Transverse colon (tissue), 4 donors: ENCODE measurements at regions not wholly inside any gene's neighbourhood (a gene's known extent, or its start where the extent isn't known, plus 50 kb on each side); places are given as distances from the start of the nearest gene placed in this dataset.

Source experiments
- EP300 ChIP-seq: sonication (generic); formaldehyde crosslinking; IDR thresholded peaks from one replicate; pipeline ENCODE4 v1.6.1; 2017; ENCODE audit warnings: antibody characterized with exemption, low read depth
- POLR2A ChIP-seq: fragments of 450-650 bp; IDR thresholded peaks from one replicate; pipeline ENCODE4 v1.6.1; 2016; ENCODE audit warnings: antibody characterized with exemption, mild to moderate bottlenecking, moderate library complexity
- POLR2AphosphoS5 ChIP-seq, 3 donors: sonication (generic); formaldehyde crosslinking; IDR thresholded peaks; one replicate each; pipeline ENCODE4 v1.6.1; 2016; ENCODE audit warnings: antibody characterized with exemption in 3 of 3
- TF ChIP-seq, protein P1 (sequence below), 5 experiments: fragments of 200-600 bp in 3 of 5; fragments of 450-650 bp in 2 of 5; sonication (generic) in 3 of 5; IDR thresholded peaks; 1 replicate in 2 of 5; 2 replicates in 3 of 5; pipeline ENCODE4 v1.5.1; 2016 to 2017; ENCODE audit warnings: antibody characterized with exemption in 5 of 5, inconsistent platforms in 3 of 5, mild to moderate bottlenecking in 2 of 5, moderate library complexity in 1 of 5

DNA sequence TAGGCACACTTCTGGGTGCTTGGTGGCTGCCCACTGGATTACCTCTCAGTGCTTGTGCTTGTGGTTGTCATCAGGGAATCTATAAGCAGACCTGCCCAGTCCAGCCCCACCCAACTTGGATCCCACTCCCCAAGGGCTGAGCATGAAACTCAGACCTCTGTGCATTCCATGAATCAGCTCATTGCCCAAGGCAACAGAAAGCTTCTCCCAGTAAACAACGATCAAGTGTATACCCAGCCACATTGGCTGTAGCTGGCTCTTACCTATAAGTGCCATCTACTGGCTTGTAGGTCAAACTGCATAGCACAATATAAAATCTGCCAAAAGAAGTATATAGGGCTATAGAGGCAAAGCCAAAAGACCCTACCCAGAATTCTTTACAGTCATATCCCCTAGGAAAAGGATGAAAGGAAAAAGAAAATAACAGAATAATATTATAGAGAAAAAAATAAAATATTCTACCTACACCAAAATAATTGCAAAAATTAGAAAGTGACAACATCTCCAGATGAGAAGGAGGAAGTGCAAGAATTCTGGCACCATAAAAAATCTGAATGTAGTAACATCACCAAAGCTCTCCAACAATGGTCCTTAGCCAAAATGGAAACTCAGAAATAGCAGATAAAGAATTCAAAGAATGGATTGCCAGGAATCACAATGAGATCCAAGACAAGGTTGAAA lies 321.0 kb upstream of the TRPC7 start:
- TF ChIP-seq, protein P1, sequence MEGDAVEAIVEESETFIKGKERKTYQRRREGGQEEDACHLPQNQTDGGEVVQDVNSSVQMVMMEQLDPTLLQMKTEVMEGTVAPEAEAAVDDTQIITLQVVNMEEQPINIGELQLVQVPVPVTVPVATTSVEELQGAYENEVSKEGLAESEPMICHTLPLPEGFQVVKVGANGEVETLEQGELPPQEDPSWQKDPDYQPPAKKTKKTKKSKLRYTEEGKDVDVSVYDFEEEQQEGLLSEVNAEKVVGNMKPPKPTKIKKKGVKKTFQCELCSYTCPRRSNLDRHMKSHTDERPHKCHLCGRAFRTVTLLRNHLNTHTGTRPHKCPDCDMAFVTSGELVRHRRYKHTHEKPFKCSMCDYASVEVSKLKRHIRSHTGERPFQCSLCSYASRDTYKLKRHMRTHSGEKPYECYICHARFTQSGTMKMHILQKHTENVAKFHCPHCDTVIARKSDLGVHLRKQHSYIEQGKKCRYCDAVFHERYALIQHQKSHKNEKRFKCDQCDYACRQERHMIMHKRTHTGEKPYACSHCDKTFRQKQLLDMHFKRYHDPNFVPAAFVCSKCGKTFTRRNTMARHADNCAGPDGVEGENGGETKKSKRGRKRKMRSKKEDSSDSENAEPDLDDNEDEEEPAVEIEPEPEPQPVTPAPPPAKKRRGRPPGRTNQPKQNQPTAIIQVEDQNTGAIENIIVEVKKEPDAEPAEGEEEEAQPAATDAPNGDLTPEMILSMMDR (IDR thresholded peaks at IDR 0.05): peak in 2 of 5 experiments; percentile 10 to 14
- TF ChIP-seq POLR2AphosphoS5 (IDR thresholded peaks at IDR 0.05) (no peak), POLR2A (no peak), EP300 (no peak)
